NT2/D1 (cell line): ENCODE measurements at regions not wholly inside any gene's neighbourhood (a gene's known extent, or its start where the extent isn't known, plus 50 kb on each side); places are given as distances from the start of the nearest gene placed in this dataset.

Experiments used
- SUZ12 ChIP-seq: IDR thresholded peaks from 2 replicates; pipeline ENCODE4 v1.6.1; 2011; ENCODE audit not compliant: insufficient read length, insufficient read depth; ENCODE audit errors: extremely low read depth
- YY1 ChIP-seq: IDR thresholded peaks from 2 replicates; pipeline ENCODE4 v1.6.1; 2011; ENCODE audit not compliant: insufficient read length, insufficient read depth
- ZNF274 ChIP-seq: IDR thresholded peaks from 2 replicates; pipeline ENCODE4 v1.6.1; 2011; ENCODE audit warnings: mild to moderate bottlenecking, low read depth, low read length

DNA sequence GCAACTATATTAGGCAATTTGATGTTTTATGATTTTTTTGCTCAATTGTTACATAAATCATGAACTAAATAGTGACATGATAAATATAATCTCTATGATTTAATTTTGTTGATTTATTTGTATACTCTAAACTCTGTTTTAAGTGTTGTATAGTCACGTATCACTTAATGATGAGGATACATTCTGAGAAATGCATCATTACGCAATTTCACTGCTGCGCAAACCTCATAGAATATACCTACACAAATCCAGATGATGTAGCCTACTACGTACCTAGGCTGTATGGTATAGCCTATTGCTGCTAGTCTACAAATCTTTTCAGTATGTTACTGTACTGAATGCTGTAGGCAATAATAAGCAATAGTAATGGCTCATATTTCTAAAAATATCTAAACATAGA lies 1029.8 kb downstream of the SI start:
- TF ChIP-seq SUZ12 (no peak), ZNF274 (no peak), YY1 (no peak)
